ENCODE measurements at regions not wholly inside any gene's neighbourhood (a gene's known extent, or its start where the extent isn't known, plus 50 kb on each side); places are given as distances from the start of the nearest gene placed in this dataset.

- Histone ChIP-seq H3K4me1 (ENCODE audit: insufficient read depth, low read length, poor library complexity, severe bottlenecking) (no peaks in the 10 kb centered on the region), H3K27ac (ENCODE audit: low read depth, low read length, poor library complexity, severe bottlenecking) (no peak overlapping the region), H3K9me3 (ENCODE audit: low read depth, low read length, poor library complexity, severe bottlenecking) (peaks cover 10% of the 10 kb centered on the region), H3K36me3 (ENCODE audit: insufficient read depth, low read length, poor library complexity, severe bottlenecking) (no peaks in the 10 kb centered on the region), H3K4me3 (ENCODE audit: low read depth, low read length, poor library complexity, severe bottlenecking) (no peak overlapping the region), H3K27me3 (replicated peaks; ENCODE audit: insufficient read depth, low read depth, low read length, poor library complexity) (no peaks in the 10 kb centered on the region)
- no peak for DNase-seq (ENCODE audit: low spot score)
- POLR2A ChIA-PET (ENCODE audit: low non-redundant PET) = no interaction called here
- no peak for TF ChIP-seq CTCF (conservative IDR thresholded peaks at IDR 0.05; ENCODE audit: low read depth, low read length)
- TF ChIP-seq EZH2 (IDR thresholded peaks at IDR 0.05; ENCODE audit: borderline replicate concordance, low read depth, low read length, poor library complexity, severe bottlenecking) = no peak
- no TSS peak for BruUV-seq (replicated peaks)
- intact Hi-C loops (cut with micrococcal nuclease; ENCODE audit: unreplicated experiment) = no loop called here
- CTCF ChIA-PET = no interaction called here
Measured at GRCh38 chr3:163582967-163583366, 1495.3 kb downstream of the SI start.

- intact Hi-C loops (cut with micrococcal nuclease; ENCODE audit: unreplicated experiment) = no loop called here
- Histone ChIP-seq H3K36me3 (ENCODE audit: insufficient read depth, low read length, poor library complexity, severe bottlenecking) (no peaks in the 10 kb centered on the region), H3K27me3 (replicated peaks; ENCODE audit: insufficient read depth, low read depth, low read length, poor library complexity) (no peaks in the 10 kb centered on the region), H3K4me1 (ENCODE audit: insufficient read depth, low read length, poor library complexity, severe bottlenecking) (no peaks in the 10 kb centered on the region), H3K4me3 (ENCODE audit: low read depth, low read length, poor library complexity, severe bottlenecking) (no peak overlapping the region), H3K9me3 (ENCODE audit: low read depth, low read length, poor library complexity, severe bottlenecking) (peaks cover 2% of the 10 kb centered on the region), H3K27ac (ENCODE audit: low read depth, low read length, poor library complexity, severe bottlenecking) (peak overlapping the region; percentile 4)
- POLR2A ChIA-PET (ENCODE audit: low non-redundant PET) = no interaction called here
- no peak for DNase-seq (ENCODE audit: low spot score)
- CTCF ChIA-PET = no interaction called here
- BruUV-seq (replicated peaks) = no TSS peak
- TF ChIP-seq EZH2 (IDR thresholded peaks at IDR 0.05; ENCODE audit: borderline replicate concordance, low read depth, low read length, poor library complexity, severe bottlenecking) (no peak), CTCF (conservative IDR thresholded peaks at IDR 0.05; ENCODE audit: low read depth, low read length) (no peak)
Measured at GRCh38 chr3:163577271-163577670, 1501.0 kb downstream of the SI start.

- ChIA-PET POLR2A (ENCODE audit: low non-redundant PET) (no interaction called here), CTCF (no interaction called here)
- TF ChIP-seq EZH2 (IDR thresholded peaks at IDR 0.05; ENCODE audit: borderline replicate concordance, low read depth, low read length, poor library complexity, severe bottlenecking) (no peak), CTCF (conservative IDR thresholded peaks at IDR 0.05; ENCODE audit: low read depth, low read length) (no peak)
- H3K9me3 ChIP-seq (ENCODE audit: low read depth, low read length, poor library complexity, severe bottlenecking) = no peaks in the 10 kb centered on the region
- DNase-seq (ENCODE audit: low spot score) = no peak
- H3K36me3 ChIP-seq (ENCODE audit: insufficient read depth, low read length, poor library complexity, severe bottlenecking) = no peaks in the 10 kb centered on the region
- no peak overlapping the region for H3K27ac ChIP-seq (ENCODE audit: low read depth, low read length, poor library complexity, severe bottlenecking)
- no TSS peak for BruUV-seq (replicated peaks)
- intact Hi-C loops (cut with micrococcal nuclease; ENCODE audit: unreplicated experiment) = no loop called here
- no peak overlapping the region for H3K4me3 ChIP-seq (ENCODE audit: low read depth, low read length, poor library complexity, severe bottlenecking)
- H3K4me1 ChIP-seq (ENCODE audit: insufficient read depth, low read length, poor library complexity, severe bottlenecking) = no peaks in the 10 kb centered on the region
- no peaks in the 10 kb centered on the region for H3K27me3 ChIP-seq (replicated peaks; ENCODE audit: insufficient read depth, low read depth, low read length, poor library complexity)
Measured at GRCh38 chr3:163576314-163576713, 1502.0 kb downstream of the SI start.

All from A673 (cell line).